ENCODE measurements at regions not wholly inside any gene's neighbourhood (a gene's known extent, or its start where the extent isn't known, plus 50 kb on each side); places are given as distances from the start of the nearest gene placed in this dataset.
"Not testable (repeated sequence)": the region's sequence is repeated elsewhere in the genome, so short reads cannot be mapped to it uniquely, and the experiment has no call there.

- FAIRE-seq = no peak
These were observed 110.8 kb upstream of the GREM2 start for GRCh38 chr1:240722788-240723187.

GRCh38 chr1:240720976-240721375 lies 109.0 kb upstream of the GREM2 start:
- no peak for FAIRE-seq

DNA sequence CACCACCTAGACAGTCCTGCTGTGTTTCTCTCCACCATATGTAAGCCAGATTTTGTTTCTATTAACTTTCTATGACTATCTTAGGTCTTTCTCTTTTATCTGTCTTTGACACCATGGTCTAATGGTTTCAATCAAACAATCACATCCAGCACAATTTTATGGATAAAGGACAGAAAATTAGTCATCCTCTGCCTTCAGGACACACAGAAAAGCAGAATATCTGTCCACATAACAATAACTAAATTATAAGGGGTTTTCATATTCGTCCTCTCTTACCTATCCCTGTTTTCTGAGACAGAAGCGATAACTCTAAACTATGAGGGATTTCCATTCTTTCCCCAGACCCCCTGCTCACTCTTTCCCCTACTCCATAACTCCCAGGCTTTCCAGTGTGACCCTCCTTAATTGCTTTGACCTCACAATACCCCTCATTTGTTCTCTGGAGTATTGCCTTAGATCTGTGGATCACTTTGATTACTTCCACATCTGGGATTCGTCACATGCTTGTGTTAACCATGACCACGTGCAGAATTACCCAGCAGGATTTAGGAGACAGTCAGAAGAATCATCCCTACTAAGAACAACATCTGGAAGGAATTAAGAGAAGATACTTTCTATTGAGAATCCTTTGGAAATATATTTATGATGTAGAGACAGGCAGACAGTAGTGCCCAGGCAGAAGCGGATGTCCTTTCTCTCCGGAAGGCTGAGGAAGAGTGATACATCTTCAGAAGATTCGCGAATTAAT lies 108.2 kb upstream of the GREM2 start:
- FAIRE-seq = no peak

- FAIRE-seq = not testable (repeated sequence)
These were observed 104.6 kb upstream of the GREM2 start for GRCh38 chr1:240716538-240716937.

DNA sequence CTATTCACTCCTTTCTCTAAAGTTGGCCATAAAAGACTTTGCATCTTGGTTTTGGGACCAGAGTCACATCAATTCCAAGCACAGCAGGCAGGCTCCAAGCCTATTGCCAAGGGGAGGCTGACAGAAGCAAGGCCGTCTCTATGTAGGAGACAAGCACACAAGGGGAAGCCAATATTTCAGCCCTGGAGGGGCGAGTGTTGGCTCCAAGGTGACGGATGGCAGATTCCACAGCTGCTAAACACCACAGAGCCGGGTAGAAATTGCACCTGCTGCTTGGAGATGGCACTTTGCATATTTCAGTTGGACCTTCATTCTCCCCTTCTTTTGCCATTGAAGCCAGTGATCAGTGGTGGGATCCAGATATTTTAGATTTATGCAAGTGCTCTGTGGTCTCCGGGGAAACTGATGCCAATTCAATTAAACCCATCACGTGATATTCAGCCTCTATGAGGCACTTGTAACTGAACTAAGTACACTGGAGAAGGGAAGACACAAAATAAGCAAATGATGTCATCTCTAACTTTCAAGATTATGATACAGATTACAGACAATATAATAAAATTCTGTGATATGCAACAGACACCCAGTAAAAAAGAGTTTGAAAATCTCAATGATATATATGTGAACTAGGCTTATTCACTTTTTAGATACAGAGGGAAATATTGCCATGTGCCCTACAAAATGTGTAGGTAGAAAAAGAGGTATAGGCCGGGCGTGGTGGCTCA lies 102.8 kb upstream of the GREM2 start:
- no peak for FAIRE-seq

- FAIRE-seq = no peak
These were observed 100.2 kb upstream of the GREM2 start for GRCh38 chr1:240712014-240712731.

- FAIRE-seq = no peak
These were observed 99.1 kb upstream of the GREM2 start for GRCh38 chr1:240711020-240711419.

DNA sequence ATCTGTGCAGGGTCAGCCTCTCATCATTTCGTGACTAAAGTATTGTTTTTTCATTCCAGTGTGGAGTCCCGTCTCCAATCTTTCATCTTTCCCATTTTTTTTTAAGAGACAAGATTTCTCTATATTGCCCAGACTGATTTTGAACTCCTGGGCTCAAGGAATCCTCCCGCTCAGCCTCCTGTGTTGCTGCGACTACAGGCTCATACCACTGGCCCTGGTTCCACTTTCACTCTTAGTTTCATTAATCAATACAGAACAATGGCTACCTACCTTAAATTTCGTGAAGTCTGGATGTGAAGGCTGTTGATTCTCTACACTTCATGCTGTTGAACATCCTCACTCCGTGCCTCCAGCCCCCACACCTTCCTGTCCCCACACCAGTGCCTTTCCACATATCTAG lies 97.7 kb upstream of the GREM2 start:
- FAIRE-seq = no peak

GRCh38 chr1:240706150-240706935 lies 94.4 kb upstream of the GREM2 start:
- no peak for FAIRE-seq

- FAIRE-seq = no peak
These were observed 93.6 kb upstream of the GREM2 start for GRCh38 chr1:240705579-240705978.

- no peak for FAIRE-seq
These were observed 89.5 kb upstream of the GREM2 start for GRCh38 chr1:240701412-240701811.

- FAIRE-seq = no peak
These were observed 83.5 kb upstream of the GREM2 start for GRCh38 chr1:240695416-240695815.

DNA sequence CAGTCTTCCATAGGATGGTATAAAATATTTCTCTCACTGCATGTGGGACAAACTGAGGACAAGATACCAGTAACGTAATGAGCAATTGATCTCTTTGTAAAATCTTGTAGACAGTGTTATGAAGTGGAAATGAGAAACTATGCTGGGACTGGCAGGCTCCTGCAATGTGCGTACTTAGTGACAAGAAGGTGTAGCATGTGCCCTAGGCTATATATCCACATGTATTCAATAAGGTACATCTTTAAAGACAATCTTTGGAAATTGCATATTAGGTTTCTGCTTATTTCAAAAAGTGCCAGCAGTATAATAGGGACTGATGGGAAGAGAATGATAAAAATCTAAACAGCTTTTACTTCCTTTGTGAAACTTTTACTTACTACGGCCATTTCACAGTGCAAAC lies 81.9 kb upstream of the GREM2 start:
- FAIRE-seq = no peak

- FAIRE-seq = no peak
These were observed 81.1 kb upstream of the GREM2 start for GRCh38 chr1:240693036-240693435.

GRCh38 chr1:240691909-240692705 lies 80.2 kb upstream of the GREM2 start:
- FAIRE-seq = peak; percentile 76

GRCh38 chr1:240691501-240691900 lies 79.5 kb upstream of the GREM2 start:
- FAIRE-seq = no peak

DNA sequence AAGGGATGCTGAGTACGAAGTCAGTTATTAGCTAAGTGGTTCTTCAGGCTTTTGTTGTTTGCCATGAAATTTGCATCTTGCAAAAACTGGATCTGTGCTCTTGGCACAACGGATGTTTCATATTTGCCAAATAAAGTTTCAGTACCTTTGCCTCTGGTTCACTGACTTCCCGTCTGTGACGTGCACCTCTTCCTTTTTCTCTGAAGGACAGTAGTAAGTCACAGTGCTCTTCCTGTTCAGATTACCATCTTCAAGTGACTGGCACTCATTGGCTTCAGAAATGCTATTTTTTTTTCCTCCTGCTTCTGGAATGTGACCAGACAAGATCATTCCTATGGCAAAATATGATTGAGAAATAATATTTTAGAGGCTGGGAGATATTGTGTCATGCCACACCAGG lies 75.9 kb upstream of the GREM2 start:
- no peak for FAIRE-seq

- no peak for FAIRE-seq
These were observed 71.6 kb upstream of the GREM2 start for GRCh38 chr1:240683576-240683975.

DNA sequence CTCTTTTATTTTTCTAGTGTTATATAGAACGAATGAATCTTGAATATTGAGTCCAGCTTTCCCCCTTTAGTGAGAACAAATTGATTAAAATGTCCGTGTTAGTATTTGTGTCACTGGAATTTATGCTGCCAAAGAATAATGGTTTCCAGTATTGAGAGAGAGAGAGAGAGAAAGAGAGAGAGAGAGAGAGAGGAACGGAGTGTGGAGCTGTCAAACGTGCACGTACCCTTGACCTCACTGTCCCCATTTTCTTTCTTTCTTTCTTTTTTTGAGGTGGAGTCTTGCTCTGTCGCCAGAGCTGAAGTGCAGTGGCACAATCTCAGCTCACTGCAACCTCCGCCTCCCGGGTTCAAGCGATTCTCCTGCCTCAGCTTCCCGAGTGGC lies 70.9 kb upstream of the GREM2 start:
- FAIRE-seq = no peak

DNA sequence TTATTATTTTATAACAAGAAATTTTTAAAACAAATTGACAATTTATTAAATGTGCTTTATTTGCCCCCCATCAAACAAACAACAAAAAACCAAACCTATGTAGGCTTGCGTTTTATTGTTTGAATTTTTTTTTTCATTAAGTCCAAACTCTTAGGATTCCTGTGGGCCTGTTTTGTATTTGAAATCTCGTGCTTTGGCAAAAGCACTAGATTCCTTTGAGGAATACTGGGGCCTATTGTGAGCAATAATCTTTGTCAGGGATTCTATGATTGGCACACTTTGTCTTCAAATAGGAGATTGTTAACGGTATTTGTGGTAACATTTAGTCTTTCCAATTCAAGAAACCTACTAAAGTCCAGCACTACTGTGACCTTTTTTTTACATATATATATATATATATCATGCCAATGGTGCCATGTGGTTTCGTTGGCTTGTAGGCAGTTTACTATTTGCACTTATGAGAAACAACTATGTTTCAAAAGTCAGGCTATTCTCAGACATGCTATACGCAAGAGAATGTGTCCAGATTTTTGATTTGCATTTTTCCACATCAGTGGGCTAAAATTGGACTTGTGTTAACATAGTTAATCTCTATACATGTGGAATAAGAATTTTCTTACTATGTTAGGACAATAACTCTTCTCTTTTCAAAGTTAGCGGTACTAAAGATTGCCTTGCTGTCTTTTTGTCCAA lies 70.4 kb upstream of the GREM2 start:
- no peak for FAIRE-seq

GRCh38 chr1:240672132-240672811 lies 60.3 kb upstream of the GREM2 start:
- FAIRE-seq = no peak

All from islet of Langerhans (tissue), 1 donor.